Cardiac fibroblast (primary cell): ENCODE measurements at regions not wholly inside any gene's neighbourhood (a gene's known extent, or its start where the extent isn't known, plus 50 kb on each side); places are given as distances from the start of the nearest gene placed in this dataset.

Source experiments
- DNase-seq, 2 donors: peaks; one replicate each; pipeline versions ENCODE4 v3.0.0 to v3.0.0-alpha.2; 2010; ENCODE audit warnings: low read depth in 2 of 2
- H3K4me3 ChIP-seq, 2 donors: replicated peaks in 1 of 2; 1 replicate in 1 of 2; 2 replicates in 1 of 2; pipeline ENCODE4 v1.5.1; 2011; ENCODE audit warnings: low read depth in 2 of 2, low read length in 2 of 2, mild to moderate bottlenecking in 2 of 2, moderate library complexity in 1 of 2
- CTCF ChIP-seq: IDR thresholded peaks from one replicate; pipeline ENCODE4 v1.5.1; 2011; ENCODE audit warnings: low read depth, mild to moderate bottlenecking, low read length, inconsistent platforms

GRCh38 chr16:86818671-86819532, 240.6 kb downstream of the FOXL1 start:
- TF ChIP-seq CTCF, result no peak
- peak in 1 of 2 donors; percentile 38 for DNase-seq
- no peak overlapping the region for H3K4me3 ChIP-seq

DNA sequence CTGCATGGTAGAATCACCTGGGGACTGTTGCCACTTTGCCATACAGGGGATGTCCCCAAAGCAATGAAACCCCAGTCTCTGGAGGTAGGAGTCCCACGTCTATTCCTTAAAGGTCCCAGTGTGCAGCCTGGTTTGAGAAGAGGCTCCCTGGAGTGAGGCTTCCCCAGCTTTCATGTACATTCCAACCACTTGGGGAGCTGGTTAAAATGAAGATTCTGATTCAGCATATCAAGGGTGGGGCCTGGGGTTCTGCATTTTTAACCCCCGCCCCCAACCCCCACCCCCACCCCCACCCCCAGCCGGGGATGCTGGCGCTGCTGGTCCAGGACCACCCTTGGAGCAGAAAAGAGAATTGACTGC, 241.2 kb downstream of the FOXL1 start:
- TF ChIP-seq CTCF, result peak; percentile 30
- DNase-seq, result peak in 1 of 2 donors; percentile 16
- no peak overlapping the region for H3K4me3 ChIP-seq

DNA sequence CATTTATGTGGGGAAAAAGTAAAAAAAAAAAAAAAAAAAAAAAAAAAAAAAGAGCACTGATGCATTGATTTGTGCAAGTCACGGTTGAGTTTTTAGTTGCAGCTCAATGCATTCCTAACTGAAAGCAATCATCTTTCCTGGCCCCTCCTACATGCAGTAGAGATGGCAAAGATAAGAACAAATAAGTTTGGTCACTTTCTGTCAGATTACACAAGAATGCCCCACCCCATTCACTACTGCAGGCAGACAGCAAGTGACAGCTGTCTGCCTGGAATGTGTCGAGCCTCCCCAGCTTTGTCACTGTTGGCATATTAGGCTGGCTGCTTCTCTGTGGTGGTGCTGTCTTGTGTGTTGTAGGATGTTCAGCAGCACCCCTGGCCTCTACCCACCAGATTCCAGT, 243.5 kb downstream of the FOXL1 start:
- no peak for DNase-seq
- TF ChIP-seq CTCF, result no peak
- H3K4me3 ChIP-seq, result no peak overlapping the region

DNA sequence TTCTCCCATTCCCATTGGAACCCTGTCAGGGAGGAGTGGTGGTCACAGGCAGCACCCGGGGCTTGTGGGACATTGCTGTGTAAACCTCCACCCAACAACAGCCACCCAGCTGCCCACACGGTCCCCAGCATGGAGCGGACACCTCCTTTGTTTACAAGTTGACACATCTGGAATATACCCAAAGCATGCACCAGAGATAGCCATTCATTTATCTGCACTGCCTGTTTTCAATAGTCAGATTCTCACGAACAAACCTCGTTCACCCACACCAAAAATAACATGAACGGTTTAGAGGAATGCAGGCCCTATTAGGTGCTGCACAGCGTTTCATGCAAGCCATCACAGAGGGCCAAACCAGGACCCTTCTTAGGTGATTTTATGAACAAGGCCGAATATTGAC, 244.8 kb downstream of the FOXL1 start:
- no peak overlapping the region for H3K4me3 ChIP-seq
- no peak for TF ChIP-seq CTCF
- peak in 1 of 2 donors; percentile 38 for DNase-seq

DNA sequence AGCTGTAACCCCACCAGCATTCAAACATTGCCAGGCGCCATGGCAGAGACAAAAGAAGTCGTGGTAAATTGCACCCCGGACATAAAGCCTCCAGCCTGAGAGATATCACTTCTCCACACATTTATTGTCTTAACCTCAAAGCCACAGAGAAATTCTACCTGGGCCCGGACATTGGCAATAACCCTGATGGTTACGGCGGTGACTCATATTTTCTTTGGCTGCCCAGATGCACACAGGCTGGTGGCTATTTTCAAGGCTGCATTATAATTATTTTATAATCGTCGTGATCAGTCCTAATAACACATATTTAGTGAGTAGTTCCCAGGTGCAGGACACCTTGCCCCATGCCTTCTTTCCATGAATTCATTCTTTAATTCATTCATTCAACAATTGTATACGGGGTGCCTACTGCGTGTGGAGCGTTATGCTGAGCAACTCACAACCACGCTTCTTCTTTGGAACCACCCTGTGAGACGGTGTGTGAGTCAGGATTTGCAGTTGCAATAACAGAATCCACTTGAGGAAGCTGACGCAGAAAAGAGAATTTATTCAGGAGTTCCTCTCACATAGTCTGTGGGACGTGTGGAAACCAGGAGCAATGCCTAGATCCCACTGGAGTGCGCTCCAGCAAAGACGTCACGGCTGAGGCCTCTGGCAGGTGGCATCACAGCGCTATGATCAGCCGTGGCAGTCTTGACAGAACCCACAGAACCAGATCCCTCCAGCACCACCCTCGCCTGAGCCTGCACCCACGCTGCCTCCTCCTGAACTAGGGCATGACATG, 245.7 kb downstream of the FOXL1 start:
- no peak for TF ChIP-seq CTCF
- no peak overlapping the region for H3K4me3 ChIP-seq
- peak; percentile 36 to 91 for DNase-seq

- peak in 1 of 2 donors; percentile 35 for DNase-seq
- no peak for TF ChIP-seq CTCF
- no peak overlapping the region for H3K4me3 ChIP-seq
Observed at GRCh38 chr16:86824751-86825296, 246.5 kb downstream of the FOXL1 start.
